Activated CD4-positive, alpha-beta T cell treated with anti-CD3 and anti-CD28 coated beads, Interleukin-10, Interleukin-2, amounts not matched to agents 100 ng/mL and 50 ng/mL, durations not matched to agents 16 hours and 8 hours (primary cell): ENCODE measurements at regions not wholly inside any gene's neighbourhood (a gene's known extent, or its start where the extent isn't known, plus 50 kb on each side); places are given as distances from the start of the nearest gene placed in this dataset.
A peak's percentile ranks its signal among the peaks of the same experiment; 100 is the strongest.

ENCODE experiments used
- DNase-seq: peaks from one replicate; pipeline ENCODE4 v3.0.0-alpha.2; 2020

DNA sequence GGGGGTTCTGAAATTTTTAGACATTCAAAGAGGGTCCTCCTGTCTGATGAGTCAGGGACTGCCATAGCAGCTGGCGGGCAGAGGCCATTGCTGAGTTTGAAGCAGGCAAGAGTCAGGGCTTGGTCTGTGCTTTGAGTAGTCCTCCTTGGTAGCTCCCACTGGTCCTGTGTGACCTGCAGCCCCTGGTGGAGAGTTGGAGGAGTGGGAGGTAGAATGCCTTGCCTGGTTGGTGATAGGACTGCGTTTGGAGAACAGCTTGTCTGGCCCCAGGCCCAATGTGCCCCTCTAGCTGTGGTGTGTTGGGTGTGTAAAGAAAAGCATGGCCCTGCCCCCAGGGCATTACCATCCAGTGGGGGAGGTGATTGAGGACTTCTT, 116.7 kb downstream of the BEGAIN start:
- peak; percentile 5 for DNase-seq

DNA sequence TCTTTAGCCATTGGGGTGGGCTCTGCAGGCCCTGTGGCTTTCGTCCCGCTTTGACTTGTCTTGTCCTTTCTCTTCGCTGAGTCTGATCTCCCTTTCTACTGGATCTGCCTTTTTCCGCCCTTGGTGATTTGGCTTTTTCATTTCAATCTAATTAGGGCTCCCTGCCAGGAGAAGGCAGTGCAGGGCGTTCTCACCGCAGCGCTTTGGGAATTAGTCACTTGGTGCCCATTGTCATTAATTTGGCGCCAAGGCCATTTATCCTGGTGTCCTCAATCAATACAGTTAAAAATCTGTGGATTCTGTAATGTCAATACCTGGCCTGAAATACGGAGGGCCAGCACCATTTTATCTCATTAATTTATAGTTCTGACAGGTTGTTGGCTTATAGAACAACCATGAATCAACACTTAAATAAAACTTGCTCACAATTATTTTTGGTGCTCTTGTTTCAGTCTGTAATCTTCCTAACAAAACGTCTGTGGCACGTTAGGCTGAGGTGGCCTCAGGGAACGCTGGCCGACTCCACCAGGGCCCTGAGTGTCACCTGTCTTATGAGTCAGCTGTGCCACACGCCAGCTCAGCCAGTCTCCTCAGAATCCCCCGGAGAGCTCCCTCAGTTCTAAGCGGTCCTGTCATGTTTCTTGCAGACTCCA, 115.7 kb downstream of the BEGAIN start:
- no peak for DNase-seq

DNA sequence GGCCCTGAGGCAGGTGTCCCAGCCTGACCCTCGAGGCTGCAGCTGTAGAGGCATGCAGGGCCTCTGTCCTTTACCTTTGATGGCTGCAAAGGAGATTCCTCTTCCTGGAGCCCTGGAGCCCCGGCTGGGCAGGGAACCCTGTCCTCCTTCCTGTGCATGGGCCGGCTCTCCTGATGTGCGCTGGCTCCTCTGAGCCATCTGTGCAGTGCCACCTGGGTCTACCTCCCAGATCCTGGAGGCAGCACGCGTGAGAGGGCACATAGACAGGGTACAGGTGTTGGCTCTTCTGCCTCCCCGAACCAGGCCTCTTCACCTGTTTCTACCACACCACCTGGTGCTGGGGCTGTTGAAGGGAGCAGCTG, 115.1 kb downstream of the BEGAIN start:
- DNase-seq = no peak

DNA sequence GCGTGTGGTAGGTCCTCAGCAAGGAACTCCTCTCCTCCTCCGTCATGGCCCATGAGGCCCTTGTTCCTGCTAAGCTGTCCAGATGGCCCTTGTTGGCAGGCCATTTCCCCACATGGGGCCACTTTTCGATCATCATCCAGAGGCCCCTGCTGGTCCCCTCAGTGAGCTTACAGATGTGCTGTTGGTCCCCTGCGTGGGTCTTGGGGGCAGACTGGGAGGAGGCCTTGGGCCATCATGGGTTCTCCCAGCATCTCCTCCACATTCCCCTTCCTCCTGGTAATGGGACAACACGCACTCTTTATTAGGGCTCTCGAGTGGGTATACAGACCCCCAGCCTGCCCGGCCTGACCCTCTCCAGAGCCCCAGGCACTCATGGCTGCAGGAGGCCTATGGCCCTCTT, 114.7 kb downstream of the BEGAIN start:
- no peak for DNase-seq

DNA sequence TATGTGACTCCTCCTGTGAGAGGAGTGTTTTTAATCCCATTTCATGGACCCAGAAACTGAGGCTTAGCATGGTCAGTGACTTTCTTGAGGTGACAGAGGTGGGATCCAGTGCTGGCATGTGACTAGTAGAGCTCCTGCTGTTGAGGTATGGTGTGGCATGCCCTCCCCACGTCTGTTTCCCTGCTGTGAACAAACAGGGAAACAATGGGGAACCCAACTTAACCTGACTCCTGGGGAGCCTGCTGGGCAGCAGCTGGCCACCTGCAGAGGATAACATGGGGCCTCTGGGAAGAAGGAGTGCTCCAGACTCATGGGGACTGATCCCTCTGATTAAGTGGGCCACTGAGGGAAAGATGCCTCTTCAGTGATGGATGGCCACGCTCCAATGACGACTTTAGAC, 114.0 kb downstream of the BEGAIN start:
- no peak for DNase-seq

DNA sequence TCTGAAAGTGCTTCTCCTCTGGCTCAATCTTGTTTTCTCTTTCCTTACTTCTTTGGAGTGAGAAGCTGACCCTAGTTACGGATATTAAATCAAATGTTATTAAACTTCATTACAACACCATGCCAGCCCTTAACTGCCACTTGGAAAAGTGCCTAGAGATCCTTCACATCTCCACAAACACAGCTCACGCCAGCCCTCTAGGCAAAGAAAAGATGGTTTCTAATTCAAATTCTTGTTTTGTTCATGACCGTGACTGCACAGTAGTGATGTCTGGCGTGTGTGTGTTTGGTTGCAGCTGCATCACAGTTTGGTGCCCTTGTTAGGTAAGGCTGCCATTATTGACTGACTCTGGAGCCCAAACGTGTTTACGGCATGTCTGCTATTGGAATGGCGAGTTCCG, 113.0 kb downstream of the BEGAIN start:
- DNase-seq = no peak

DNA sequence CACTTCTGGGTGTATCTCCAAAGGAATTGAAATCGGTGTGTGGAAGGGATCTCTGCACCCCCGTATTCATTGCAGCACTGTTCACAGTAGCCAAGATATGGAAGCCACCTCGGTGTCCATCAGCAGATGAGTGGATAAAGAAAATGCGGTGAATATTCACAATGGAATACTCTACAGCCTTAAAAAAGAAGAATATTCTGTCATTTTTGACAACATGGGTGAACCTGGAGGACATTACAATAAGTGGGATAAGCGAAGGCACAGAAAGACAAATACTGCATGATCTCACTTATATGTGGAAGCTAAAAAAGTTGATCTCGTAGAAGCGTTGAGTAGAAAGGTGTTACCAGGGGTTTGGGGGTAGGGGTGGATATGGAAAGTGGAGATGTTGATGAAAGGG, 111.9 kb downstream of the BEGAIN start:
- no peak for DNase-seq

DNA sequence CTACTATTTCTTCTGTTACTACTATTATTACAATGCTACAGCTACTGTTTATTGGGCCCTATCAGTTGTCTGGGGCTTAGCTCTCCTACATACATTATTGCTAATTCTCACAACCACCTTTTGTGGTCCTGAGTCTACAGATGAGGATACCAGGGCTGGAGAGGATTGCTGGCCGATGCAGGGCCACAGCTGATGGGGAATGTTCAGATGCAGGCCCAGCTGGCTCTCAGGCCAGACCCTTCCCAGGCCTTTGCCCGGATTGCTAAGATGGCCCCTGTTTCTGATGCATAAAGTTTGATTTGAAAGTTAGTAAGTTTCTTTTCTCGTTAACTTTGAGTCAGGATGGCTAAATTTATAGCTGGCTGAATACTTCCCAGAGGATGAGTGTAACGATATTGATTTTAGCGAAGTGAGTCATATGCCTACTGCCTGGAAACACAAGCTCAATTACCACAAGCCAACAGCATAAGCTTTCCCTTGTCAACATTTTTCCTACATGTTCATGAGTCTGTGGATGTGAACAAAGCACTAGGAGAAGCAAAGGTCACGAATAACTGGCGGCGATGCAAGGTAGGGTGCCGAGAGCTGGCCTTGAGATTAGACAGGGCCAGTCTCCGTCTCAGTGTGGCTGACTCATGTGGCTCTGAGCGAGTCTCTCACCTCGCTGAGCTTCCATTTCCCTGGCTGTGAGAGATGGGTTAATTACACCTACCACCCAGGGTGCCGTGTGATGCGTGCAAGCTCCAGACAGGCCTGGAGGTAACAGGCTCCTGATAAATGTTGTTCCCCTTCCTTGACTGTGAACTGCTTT, 111.0 kb downstream of the BEGAIN start:
- no peak for DNase-seq

DNA sequence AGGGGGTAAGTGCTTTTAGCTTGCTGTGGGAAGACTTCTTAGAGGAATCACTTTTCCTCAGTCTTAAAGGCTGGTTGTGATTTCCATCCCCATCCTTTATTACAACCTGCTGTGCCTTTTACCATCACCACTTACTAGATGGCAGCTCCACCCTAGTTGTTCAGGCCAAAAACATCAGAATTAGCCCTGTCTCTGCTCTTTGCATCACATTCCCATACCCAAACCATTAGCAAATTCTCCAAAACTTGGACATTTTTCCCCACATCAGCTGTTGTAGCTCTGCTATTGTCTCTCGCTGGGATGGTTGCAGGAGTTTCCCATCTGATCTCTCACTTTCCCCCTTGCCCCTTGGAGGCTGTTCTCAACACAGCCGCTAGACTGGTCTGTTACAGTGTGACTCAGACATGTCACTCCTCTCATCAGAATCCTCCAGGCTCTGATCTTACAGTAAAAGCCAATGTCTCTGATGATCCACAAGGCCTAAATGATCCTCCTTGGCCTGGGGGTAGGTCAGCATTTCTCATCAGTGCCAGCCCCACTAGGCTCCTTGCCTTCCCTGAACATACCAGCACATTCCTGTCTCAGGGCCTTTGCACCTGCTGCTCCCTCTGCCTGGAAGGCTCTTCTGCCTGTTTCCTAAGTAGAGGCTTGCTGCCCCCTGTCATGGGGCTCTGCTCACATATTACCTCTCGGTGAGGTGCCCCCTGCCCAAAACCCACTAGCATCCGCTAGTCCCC, 102.5 kb downstream of the BEGAIN start:
- DNase-seq = no peak

DNA sequence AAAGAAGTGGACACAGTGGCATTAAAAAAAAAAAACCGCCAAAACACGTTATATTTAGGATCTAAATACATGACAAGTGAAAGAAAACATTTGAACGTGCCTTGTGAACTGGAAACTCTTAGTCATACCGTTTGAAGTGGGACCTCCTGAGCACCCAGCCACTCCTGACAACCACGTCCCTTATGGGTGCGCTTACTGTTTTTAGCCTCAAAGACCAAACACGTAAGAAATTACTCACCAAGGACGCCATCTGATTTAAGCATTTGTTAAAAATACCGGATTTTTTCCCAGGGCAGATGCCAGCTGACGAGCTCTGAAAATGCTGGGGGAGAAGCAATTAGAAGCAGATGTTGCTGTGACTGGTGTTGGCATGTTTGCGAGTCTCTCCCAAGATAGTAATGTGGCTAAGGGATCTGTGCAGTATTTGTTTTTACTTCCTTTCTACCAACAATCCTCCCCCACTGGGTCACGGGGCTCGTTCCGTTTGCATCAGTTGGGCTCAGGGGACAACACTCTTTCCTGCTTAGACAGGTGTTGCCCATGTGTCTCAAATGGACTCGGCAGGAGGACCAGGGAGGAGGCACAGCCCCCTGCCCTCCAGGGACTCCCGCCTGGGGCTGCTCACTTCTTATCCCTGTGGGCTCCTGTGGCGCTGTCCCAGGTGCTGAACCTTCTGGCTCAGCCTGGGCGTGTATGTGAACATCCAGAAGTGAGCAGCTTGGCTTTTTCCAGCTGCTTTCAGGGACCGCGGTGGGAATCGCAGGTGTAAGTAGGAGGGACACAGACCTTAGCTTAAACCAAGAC, 101.0 kb downstream of the BEGAIN start:
- DNase-seq = peak; percentile 63
